ENCODE measurements at regions not wholly inside any gene's neighbourhood (a gene's known extent, or its start where the extent isn't known, plus 50 kb on each side); places are given as distances from the start of the nearest gene placed in this dataset.
"Not testable (repeated sequence)": the region's sequence is repeated elsewhere in the genome, so short reads cannot be mapped to it uniquely, and the experiment has no call there.

- DNase-seq (ENCODE audit: extremely low spot score in 2 of 2): no peak
- TF ChIP-seq POLR2A (IDR thresholded peaks at IDR 0.05) (no peak), POLR2AphosphoS5 (IDR thresholded peaks at IDR 0.05; ENCODE audit: insufficient read depth in 1 of 2, low read depth in 1 of 2) (no peak)
- TF ChIP-seq, protein P1, sequence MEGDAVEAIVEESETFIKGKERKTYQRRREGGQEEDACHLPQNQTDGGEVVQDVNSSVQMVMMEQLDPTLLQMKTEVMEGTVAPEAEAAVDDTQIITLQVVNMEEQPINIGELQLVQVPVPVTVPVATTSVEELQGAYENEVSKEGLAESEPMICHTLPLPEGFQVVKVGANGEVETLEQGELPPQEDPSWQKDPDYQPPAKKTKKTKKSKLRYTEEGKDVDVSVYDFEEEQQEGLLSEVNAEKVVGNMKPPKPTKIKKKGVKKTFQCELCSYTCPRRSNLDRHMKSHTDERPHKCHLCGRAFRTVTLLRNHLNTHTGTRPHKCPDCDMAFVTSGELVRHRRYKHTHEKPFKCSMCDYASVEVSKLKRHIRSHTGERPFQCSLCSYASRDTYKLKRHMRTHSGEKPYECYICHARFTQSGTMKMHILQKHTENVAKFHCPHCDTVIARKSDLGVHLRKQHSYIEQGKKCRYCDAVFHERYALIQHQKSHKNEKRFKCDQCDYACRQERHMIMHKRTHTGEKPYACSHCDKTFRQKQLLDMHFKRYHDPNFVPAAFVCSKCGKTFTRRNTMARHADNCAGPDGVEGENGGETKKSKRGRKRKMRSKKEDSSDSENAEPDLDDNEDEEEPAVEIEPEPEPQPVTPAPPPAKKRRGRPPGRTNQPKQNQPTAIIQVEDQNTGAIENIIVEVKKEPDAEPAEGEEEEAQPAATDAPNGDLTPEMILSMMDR (IDR thresholded peaks at IDR 0.05): no peak
These were observed 304.4 kb upstream of the CNTNAP2 start for GRCh38 chr7:145812218-145812617.

GRCh38 chr7:145805496-145805895 is 311.1 kb upstream of the CNTNAP2 start:
- H3K27me3 ChIP-seq; H3K27ac ChIP-seq; H3K9me3 ChIP-seq; H3K36me3 ChIP-seq; H3K4me3 ChIP-seq; intact Hi-C loops (cut with DNase I); H3K4me1 ChIP-seq; DNase-seq (ENCODE audit: extremely low spot score in 2 of 2): not testable (repeated sequence)

More at GRCh38 chr7:145812218-145812617, 304.4 kb upstream of the CNTNAP2 start:
- intact Hi-C loops (cut with DNase I): no loop called here
- Histone ChIP-seq H3K27me3 (no peaks in the 10 kb centered on the region), H3K4me1 (no peaks in the 10 kb centered on the region), H3K4me3 (no peak overlapping the region), H3K36me3 (no peaks in the 10 kb centered on the region), H3K9me3 (no peaks in the 10 kb centered on the region), H3K27ac (no peak overlapping the region)

- Histone ChIP-seq H3K27ac (no peak overlapping the region), H3K9me3 (no peaks in the 10 kb centered on the region), H3K4me3 (no peak overlapping the region), H3K4me1 (no peaks in the 10 kb centered on the region), H3K27me3 (no peaks in the 10 kb centered on the region), H3K36me3 (no peaks in the 10 kb centered on the region)
- DNase-seq (ENCODE audit: extremely low spot score in 2 of 2): no peak
- TF ChIP-seq POLR2AphosphoS5 (IDR thresholded peaks at IDR 0.05; ENCODE audit: insufficient read depth in 1 of 2, low read depth in 1 of 2): no peak
- no peak for TF ChIP-seq POLR2A (IDR thresholded peaks at IDR 0.05)
- TF ChIP-seq, protein P1 (IDR thresholded peaks at IDR 0.05): no peak
- intact Hi-C loops (cut with DNase I): no loop called here
These were observed 319.1 kb upstream of the CNTNAP2 start for GRCh38 chr7:145797507-145797906.

DNA sequence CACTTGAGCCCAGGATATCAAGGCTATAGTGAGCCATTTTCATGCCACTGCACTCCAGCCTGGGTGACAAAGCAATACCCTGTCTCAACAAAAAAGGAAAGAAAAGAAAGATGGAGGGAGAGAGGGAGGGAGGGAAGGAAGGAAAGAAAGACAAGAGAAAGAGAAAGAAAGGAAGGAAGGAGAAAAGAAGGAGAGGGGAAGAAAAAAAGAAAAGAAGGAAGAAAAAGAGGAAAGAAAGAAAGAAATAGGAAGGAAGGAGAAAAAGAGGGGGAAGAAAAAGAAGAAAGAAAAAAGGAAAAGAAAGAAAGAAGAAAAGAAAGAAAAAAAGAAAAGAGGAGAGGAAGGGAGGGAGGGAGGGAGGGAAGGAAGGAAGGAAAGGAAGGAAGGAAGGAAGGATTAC is 321.5 kb upstream of the CNTNAP2 start:
- H3K27ac ChIP-seq: no peak overlapping the region
- H3K27me3 ChIP-seq: no peaks in the 10 kb centered on the region
- TF ChIP-seq, protein P1 (IDR thresholded peaks at IDR 0.05): no peak
- no peak for TF ChIP-seq POLR2A (IDR thresholded peaks at IDR 0.05)
- no peak for TF ChIP-seq POLR2AphosphoS5 (IDR thresholded peaks at IDR 0.05; ENCODE audit: insufficient read depth in 1 of 2, low read depth in 1 of 2)
- intact Hi-C loops (cut with DNase I): no loop called here
- H3K36me3 ChIP-seq: no peaks in the 10 kb centered on the region
- no peaks in the 10 kb centered on the region for H3K9me3 ChIP-seq
- no peaks in the 10 kb centered on the region for H3K4me1 ChIP-seq
- DNase-seq (ENCODE audit: extremely low spot score in 2 of 2): no peak
- H3K4me3 ChIP-seq: no peak overlapping the region

- Histone ChIP-seq H3K9me3 (no peaks in the 10 kb centered on the region), H3K4me1 (no peaks in the 10 kb centered on the region), H3K27ac (no peak overlapping the region), H3K27me3 (no peaks in the 10 kb centered on the region), H3K36me3 (no peaks in the 10 kb centered on the region), H3K4me3 (no peak overlapping the region)
- TF ChIP-seq POLR2AphosphoS5 (IDR thresholded peaks at IDR 0.05; ENCODE audit: insufficient read depth in 1 of 2, low read depth in 1 of 2) (no peak), POLR2A (IDR thresholded peaks at IDR 0.05) (no peak)
- TF ChIP-seq, protein P1 (IDR thresholded peaks at IDR 0.05): no peak
- no peak for DNase-seq (ENCODE audit: extremely low spot score in 2 of 2)
- intact Hi-C loops (cut with DNase I): no loop called here
These were observed 331.5 kb upstream of the CNTNAP2 start for GRCh38 chr7:145784809-145785780.

GRCh38 chr7:145781388-145781787 is 335.2 kb upstream of the CNTNAP2 start:
- H3K9me3 ChIP-seq; intact Hi-C loops (cut with DNase I); H3K27me3 ChIP-seq; H3K4me1 ChIP-seq; H3K27ac ChIP-seq; H3K36me3 ChIP-seq; DNase-seq (ENCODE audit: extremely low spot score in 2 of 2); H3K4me3 ChIP-seq: not testable (repeated sequence)
